Caco-2 (cell line): ENCODE measurements at regions not wholly inside any gene's neighbourhood (a gene's known extent, or its start where the extent isn't known, plus 50 kb on each side); places are given as distances from the start of the nearest gene placed in this dataset.

Source experiments
- BruUV-seq: library from RNA; stranded (reverse); fragments of 400-500 nt; replicated peaks from 2 replicates; lab custom pipeline; 2021; lab: Mats Ljungman, UMichigan
- CTCF ChIA-PET: fragments of 300-600 bp; sonication (Branson Sonifier 250); formaldehyde crosslinking; loops from one replicate; lab custom pipeline; 2022; ENCODE audit warnings: antibody characterized with exemption; lab: Charles Lee
- POLR2A ChIA-PET: fragments of 300-600 bp; sonication (Branson Sonifier 250); formaldehyde crosslinking; loops from one replicate; lab custom pipeline; 2022; ENCODE audit warnings: antibody characterized with exemption; lab: Charles Lee
- DNase-seq, 2 experiments: peaks; one replicate each; pipeline versions ENCODE4 v3.0.0 to v3.0.0-alpha.2; 2020 to 2022
- H3K27me3 ChIP-seq: replicated peaks from 2 replicates; pipeline ENCODE4 v1.6.0; 2011; ENCODE audit warnings: low read length; ENCODE audit not compliant: control insufficient read depth, insufficient read depth
- H3K36me3 ChIP-seq: 2 replicates; pipeline ENCODE4 v1.5.1; 2011; ENCODE audit warnings: low read length; ENCODE audit not compliant: control insufficient read depth, insufficient read depth
- H3K4me1 ChIP-seq: fragments of 250-450 bp; sonication (Bioruptor Pico); 2 replicates; pipeline ENCODE4 v1.5.1; 2020; ENCODE audit warnings: mild to moderate bottlenecking
- H3K4me3 ChIP-seq: 2 replicates; pipeline ENCODE4 v1.5.1; 2011; ENCODE audit warnings: low read depth, mild to moderate bottlenecking, control low read depth, low read length
- H3K9me3 ChIP-seq: fragments of 250-450 bp; sonication (Bioruptor Pico); 2 replicates; pipeline ENCODE4 v1.5.1; 2020; ENCODE audit warnings: mild to moderate bottlenecking, moderate library complexity
- H3K27ac Mint-ChIP-seq: one replicate; pipeline ENCODE4 v1.8.0; 2022; ENCODE audit warnings: mixed read lengths; ENCODE audit not compliant: unreplicated experiment
- H3K27me3 Mint-ChIP-seq: one replicate; pipeline ENCODE4 v1.8.0; 2022; ENCODE audit warnings: mixed read lengths; ENCODE audit not compliant: insufficient read depth, unreplicated experiment
- H3K36me3 Mint-ChIP-seq: one replicate; pipeline ENCODE4 v1.8.0; 2022; ENCODE audit warnings: mild to moderate bottlenecking, mixed read lengths; ENCODE audit not compliant: insufficient read depth, unreplicated experiment
- H3K4me1 Mint-ChIP-seq: one replicate; pipeline ENCODE4 v1.8.0; 2022; ENCODE audit warnings: low read depth, mixed read lengths; ENCODE audit not compliant: unreplicated experiment
- H3K4me3 Mint-ChIP-seq: one replicate; pipeline ENCODE4 v1.8.0; 2022; ENCODE audit warnings: mild to moderate bottlenecking, moderate library complexity, mixed read lengths; ENCODE audit not compliant: unreplicated experiment
- H3K9me3 Mint-ChIP-seq: one replicate; pipeline ENCODE4 v1.8.0; 2022; ENCODE audit warnings: mixed read lengths; ENCODE audit not compliant: unreplicated experiment
- intact Hi-C: fragments of 100-400 bp; cut with micrococcal nuclease; formaldehyde crosslinking; loops from one replicate; pipeline ENCODE4 v1.10.0; 2022; ENCODE audit not compliant: unreplicated experiment
- TF ChIP-seq, protein P1 (sequence below), 2 experiments: fragments of 200-600 bp in 1 of 2; IDR thresholded peaks; 1 replicate in 1 of 2; 2 replicates in 1 of 2; pipeline versions ENCODE4 v1.5.1 to v1.8.0; 2011 to 2022; ENCODE audit warnings: antibody characterized with exemption in 1 of 2, control low read depth in 1 of 2, inconsistent platforms in 1 of 2, low read depth in 1 of 2, low read length in 1 of 2, mild to moderate bottlenecking in 1 of 2, moderate library complexity in 1 of 2; ENCODE audit not compliant: insufficient read depth in 1 of 2, severe bottlenecking in 1 of 2, unreplicated experiment in 1 of 2

DNA sequence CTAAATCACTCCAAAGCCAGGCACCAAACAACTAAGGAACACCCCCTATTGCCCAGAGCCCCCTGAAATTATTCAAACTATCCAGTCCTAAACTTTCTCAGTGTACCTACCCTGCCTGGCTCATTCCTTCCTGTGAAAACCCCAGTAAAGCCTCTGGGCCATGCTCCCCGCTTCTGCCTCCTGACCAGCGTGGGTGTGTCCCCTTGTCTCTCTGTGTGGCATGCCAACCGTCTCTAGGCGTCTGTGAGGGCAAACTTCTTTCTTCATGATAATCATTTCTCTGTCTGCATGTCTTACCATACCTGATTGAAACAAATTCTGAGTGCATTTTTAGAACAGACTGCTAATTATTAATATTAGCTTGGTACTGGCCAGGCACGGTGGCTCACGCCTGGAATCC is 75.1 kb upstream of the EPCAM start:
- Mint-ChIP-seq H3K36me3 (no peaks in the 10 kb centered on the region), H3K9me3 (no peaks in the 10 kb centered on the region), H3K4me1 (peaks cover 24% of the 10 kb centered on the region), H3K27me3 (no peaks in the 10 kb centered on the region), H3K4me3 (no peak overlapping the region), H3K27ac (no peak overlapping the region)
- ChIA-PET CTCF (no interaction called here), POLR2A (no interaction called here)
- Histone ChIP-seq H3K4me3 (no peak overlapping the region), H3K27me3 (no peaks in the 10 kb centered on the region), H3K4me1 (peaks cover 52% of the 10 kb centered on the region), H3K9me3 (no peaks in the 10 kb centered on the region), H3K36me3 (no peaks in the 10 kb centered on the region)
- no peak for DNase-seq
- no TSS peak for BruUV-seq
- TF ChIP-seq, protein P1, sequence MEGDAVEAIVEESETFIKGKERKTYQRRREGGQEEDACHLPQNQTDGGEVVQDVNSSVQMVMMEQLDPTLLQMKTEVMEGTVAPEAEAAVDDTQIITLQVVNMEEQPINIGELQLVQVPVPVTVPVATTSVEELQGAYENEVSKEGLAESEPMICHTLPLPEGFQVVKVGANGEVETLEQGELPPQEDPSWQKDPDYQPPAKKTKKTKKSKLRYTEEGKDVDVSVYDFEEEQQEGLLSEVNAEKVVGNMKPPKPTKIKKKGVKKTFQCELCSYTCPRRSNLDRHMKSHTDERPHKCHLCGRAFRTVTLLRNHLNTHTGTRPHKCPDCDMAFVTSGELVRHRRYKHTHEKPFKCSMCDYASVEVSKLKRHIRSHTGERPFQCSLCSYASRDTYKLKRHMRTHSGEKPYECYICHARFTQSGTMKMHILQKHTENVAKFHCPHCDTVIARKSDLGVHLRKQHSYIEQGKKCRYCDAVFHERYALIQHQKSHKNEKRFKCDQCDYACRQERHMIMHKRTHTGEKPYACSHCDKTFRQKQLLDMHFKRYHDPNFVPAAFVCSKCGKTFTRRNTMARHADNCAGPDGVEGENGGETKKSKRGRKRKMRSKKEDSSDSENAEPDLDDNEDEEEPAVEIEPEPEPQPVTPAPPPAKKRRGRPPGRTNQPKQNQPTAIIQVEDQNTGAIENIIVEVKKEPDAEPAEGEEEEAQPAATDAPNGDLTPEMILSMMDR (IDR thresholded peaks at IDR 0.05; ENCODE audit: insufficient read depth in 1 of 2, low read depth in 1 of 2, low read length in 1 of 2, severe bottlenecking in 1 of 2, unreplicated experiment in 1 of 2): no peak
- intact Hi-C loops: no loop called here

DNA sequence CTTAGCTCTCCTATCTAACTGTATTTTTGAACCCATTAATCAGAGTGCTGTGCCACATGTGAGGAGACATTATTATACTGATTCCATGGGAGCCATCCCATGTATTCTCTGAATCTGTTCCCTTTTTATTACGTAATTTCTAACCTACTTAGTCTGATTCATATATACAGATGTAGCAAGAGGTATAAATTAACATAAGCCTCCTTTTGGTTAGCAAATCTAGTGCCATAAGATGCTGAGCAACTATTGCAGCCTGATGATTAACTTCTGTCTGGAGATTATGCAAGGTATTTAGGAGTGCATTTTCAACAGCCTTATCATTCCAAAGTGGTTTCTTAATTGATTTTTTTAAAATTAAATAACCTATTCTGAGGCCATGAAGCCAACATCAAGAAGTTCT is 80.2 kb upstream of the EPCAM start:
- no peak for DNase-seq
- Mint-ChIP-seq H3K4me1 (peaks cover 23% of the 10 kb centered on the region), H3K27me3 (no peaks in the 10 kb centered on the region), H3K36me3 (peaks cover 15% of the 10 kb centered on the region), H3K27ac (no peak overlapping the region), H3K4me3 (no peak overlapping the region), H3K9me3 (peaks cover 20% of the 10 kb centered on the region)
- intact Hi-C loops: no loop called here
- Histone ChIP-seq H3K4me1 (peaks cover 52% of the 10 kb centered on the region), H3K27me3 (no peaks in the 10 kb centered on the region), H3K36me3 (no peaks in the 10 kb centered on the region), H3K4me3 (no peak overlapping the region), H3K9me3 (peaks cover 16% of the 10 kb centered on the region)
- no TSS peak for BruUV-seq
- ChIA-PET CTCF (interaction anchor here (0.6 kb wide), 1 partner anchor 156 kb away, joined by 3 read pairs; no protein-coding TSS in a partner anchor), POLR2A (no interaction called here)
- TF ChIP-seq, protein P1 (IDR thresholded peaks at IDR 0.05; ENCODE audit: insufficient read depth in 1 of 2, low read depth in 1 of 2, low read length in 1 of 2, severe bottlenecking in 1 of 2, unreplicated experiment in 1 of 2): no peak

DNA sequence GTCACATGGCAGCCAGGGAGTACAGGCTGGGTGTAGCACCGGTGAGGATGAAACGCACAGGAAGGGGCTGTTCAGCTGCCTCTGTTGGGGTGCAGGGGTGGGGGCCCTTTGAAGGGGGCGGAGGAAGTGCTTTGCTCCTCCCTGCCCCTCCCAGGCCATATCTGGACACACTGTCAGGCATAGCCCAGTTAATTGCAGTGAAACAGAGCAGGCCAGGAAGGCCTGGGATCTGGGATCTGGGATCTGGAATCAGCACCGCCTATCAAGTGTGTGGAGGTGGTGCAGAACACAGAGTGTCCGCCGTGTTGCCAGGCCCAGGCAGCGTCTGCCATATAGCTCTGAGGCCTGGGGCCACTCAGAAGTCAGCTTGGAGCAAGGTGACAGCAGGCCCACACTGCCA is 85.5 kb upstream of the EPCAM start:
- Histone ChIP-seq H3K27me3 (no peaks in the 10 kb centered on the region), H3K36me3 (no peaks in the 10 kb centered on the region), H3K4me3 (no peak overlapping the region), H3K9me3 (peaks cover 32% of the 10 kb centered on the region), H3K4me1 (peaks cover 50% of the 10 kb centered on the region)
- POLR2A ChIA-PET: no interaction called here
- H3K4me3 Mint-ChIP-seq: no peak overlapping the region
- CTCF ChIA-PET: no interaction called here
- peaks cover 35% of the 10 kb centered on the region for H3K36me3 Mint-ChIP-seq
- peaks cover 32% of the 10 kb centered on the region for H3K4me1 Mint-ChIP-seq
- peaks cover 44% of the 10 kb centered on the region for H3K9me3 Mint-ChIP-seq
- H3K27me3 Mint-ChIP-seq: no peaks in the 10 kb centered on the region
- intact Hi-C loops: no loop called here
- TF ChIP-seq, protein P1 (IDR thresholded peaks at IDR 0.05; ENCODE audit: insufficient read depth in 1 of 2, low read depth in 1 of 2, low read length in 1 of 2, severe bottlenecking in 1 of 2, unreplicated experiment in 1 of 2): no peak
- DNase-seq: no peak
- peak overlapping the region; percentile 90 for H3K27ac Mint-ChIP-seq
- no TSS peak for BruUV-seq
